ENCODE measurements at regions not wholly inside any gene's neighbourhood (a gene's known extent, or its start where the extent isn't known, plus 50 kb on each side); places are given as distances from the start of the nearest gene placed in this dataset.

GRCh38 chr6:154921482-154921881, 73.6 kb upstream of the TIAM2 start:
- Histone ChIP-seq H3K4me3 (replicated peaks; ENCODE audit: low read depth, low read length) (no peak overlapping the region), H3K27me3 (replicated peaks; ENCODE audit: control insufficient read depth, insufficient read depth, low read length) (no peaks in the 10 kb centered on the region), H3K36me3 (ENCODE audit: control insufficient read depth, insufficient read depth, low read length) (no peaks in the 10 kb centered on the region)
- DNase-seq (ENCODE audit: extremely low read depth, insufficient read length), result no peak
- TF ChIP-seq CTCF (IDR thresholded peaks at IDR 0.05; ENCODE audit: insufficient read depth, low read length, poor library complexity, severe bottlenecking), result no peak

- no peaks in the 10 kb centered on the region for H3K27me3 ChIP-seq (replicated peaks; ENCODE audit: control insufficient read depth, insufficient read depth, low read length)
- H3K4me3 ChIP-seq (replicated peaks; ENCODE audit: low read depth, low read length), result no peak overlapping the region
- no peaks in the 10 kb centered on the region for H3K36me3 ChIP-seq (ENCODE audit: control insufficient read depth, insufficient read depth, low read length)
- no peak for TF ChIP-seq CTCF (IDR thresholded peaks at IDR 0.05; ENCODE audit: insufficient read depth, low read length, poor library complexity, severe bottlenecking)
- no peak for DNase-seq (ENCODE audit: extremely low read depth, insufficient read length)
Measured at GRCh38 chr6:154923199-154923869, 71.8 kb upstream of the TIAM2 start.

DNA sequence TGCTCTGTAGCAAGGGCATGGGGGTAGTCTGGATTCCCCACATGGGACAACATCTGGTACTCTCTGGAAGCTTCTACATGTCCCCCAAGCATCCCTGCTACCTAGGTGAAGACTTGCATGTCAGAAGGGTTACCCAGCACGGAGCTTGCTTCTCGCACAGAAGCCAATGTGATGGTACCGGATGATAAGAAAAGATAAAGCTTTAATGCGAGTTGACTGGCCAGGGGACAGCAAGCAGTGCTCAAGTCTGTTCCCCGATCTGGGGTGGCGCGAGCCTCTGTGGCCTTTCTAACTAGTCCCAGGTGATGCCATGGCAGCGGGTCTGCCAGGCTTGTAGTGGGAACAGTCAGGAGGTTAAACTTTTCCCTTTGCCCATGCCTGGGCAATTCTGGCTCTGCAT, 70.0 kb upstream of the TIAM2 start:
- no peak overlapping the region for H3K4me3 ChIP-seq (replicated peaks; ENCODE audit: low read depth, low read length)
- no peak for DNase-seq (ENCODE audit: extremely low read depth, insufficient read length)

GRCh38 chr6:154926366-154926765, 68.7 kb upstream of the TIAM2 start:
- H3K27me3 ChIP-seq (replicated peaks; ENCODE audit: control insufficient read depth, insufficient read depth, low read length), result no peaks in the 10 kb centered on the region
- no peak for TF ChIP-seq CTCF (IDR thresholded peaks at IDR 0.05; ENCODE audit: insufficient read depth, low read length, poor library complexity, severe bottlenecking)
- no peak for DNase-seq (ENCODE audit: extremely low read depth, insufficient read length)
- no peaks in the 10 kb centered on the region for H3K36me3 ChIP-seq (ENCODE audit: control insufficient read depth, insufficient read depth, low read length)
- H3K4me3 ChIP-seq (replicated peaks; ENCODE audit: low read depth, low read length), result no peak overlapping the region

More for the DNA sequence above, 70.0 kb upstream of the TIAM2 start:
- TF ChIP-seq CTCF (IDR thresholded peaks at IDR 0.05; ENCODE audit: insufficient read depth, low read length, poor library complexity, severe bottlenecking), result no peak
- no peaks in the 10 kb centered on the region for H3K27me3 ChIP-seq (replicated peaks; ENCODE audit: control insufficient read depth, insufficient read depth, low read length)
- no peaks in the 10 kb centered on the region for H3K36me3 ChIP-seq (ENCODE audit: control insufficient read depth, insufficient read depth, low read length)

DNA sequence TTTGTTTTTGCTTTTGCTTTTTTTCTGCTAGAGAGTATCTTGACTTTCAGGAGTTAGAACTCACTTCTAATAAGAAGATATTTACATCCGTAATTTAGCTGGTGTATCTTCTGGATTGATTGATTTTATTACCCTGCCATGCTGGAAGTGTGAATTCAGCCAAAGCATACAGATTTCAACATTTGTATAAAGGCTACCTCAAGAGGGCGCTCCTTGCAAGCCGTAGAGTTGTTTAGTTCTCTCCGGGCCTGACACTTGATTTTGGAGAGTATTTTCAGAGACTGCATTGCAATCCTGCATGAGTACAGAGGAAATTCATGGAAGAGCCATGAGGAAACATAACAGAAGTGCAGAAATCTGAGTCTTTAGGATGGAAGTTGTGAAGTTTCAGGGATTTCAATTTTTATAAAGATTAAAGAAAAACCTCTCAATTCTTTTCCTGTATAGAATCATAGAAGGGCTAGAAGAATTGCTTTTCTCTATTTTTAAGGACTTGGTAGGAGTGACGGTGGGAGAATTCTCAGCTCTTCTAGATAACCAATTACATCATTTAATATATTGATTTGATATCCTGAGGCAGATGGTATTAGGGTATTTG, 66.7 kb upstream of the TIAM2 start:
- Histone ChIP-seq H3K27me3 (replicated peaks; ENCODE audit: control insufficient read depth, insufficient read depth, low read length) (no peaks in the 10 kb centered on the region), H3K4me3 (replicated peaks; ENCODE audit: low read depth, low read length) (no peak overlapping the region), H3K36me3 (ENCODE audit: control insufficient read depth, insufficient read depth, low read length) (no peaks in the 10 kb centered on the region)
- TF ChIP-seq CTCF (IDR thresholded peaks at IDR 0.05; ENCODE audit: insufficient read depth, low read length, poor library complexity, severe bottlenecking), result peak; percentile 67
- DNase-seq (ENCODE audit: extremely low read depth, insufficient read length), result no peak
